ENCODE measurements at regions not wholly inside any gene's neighbourhood (a gene's known extent, or its start where the extent isn't known, plus 50 kb on each side); places are given as distances from the start of the nearest gene placed in this dataset.

DNA sequence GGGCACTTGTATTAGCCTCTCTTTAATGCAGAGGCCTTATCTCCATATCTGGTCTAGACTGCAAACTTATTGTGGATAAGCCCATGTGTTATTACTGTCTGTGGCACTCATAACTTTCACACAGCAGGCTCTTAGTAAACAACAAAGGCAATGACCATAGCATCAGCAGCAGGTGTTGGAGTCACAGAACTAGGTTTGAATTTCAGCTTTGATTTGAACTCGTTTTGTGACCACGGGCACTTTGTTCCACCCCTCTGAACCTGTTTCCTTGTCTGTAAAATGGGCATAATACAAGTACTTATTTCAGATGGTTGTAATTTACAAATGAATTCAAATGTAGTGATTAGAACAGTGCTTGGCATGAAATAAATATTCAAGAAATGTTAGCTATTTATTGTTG lies 121.8 kb upstream of the C1GALT1C1 start:
- Mint-ChIP-seq H3K4me3 (no peak overlapping the region), H3K9me3 (no peaks in the 10 kb centered on the region), H3K27ac (no peak overlapping the region), H3K4me1 (peaks cover 0 to 4% of the 10 kb centered on the region in 2 donors), H3K27me3 (ENCODE audit: low read depth in 2 of 2) (peaks cover under 1 to 4% of the 10 kb centered on the region in 2 donors), H3K36me3 (no peaks in the 10 kb centered on the region)
- no peak overlapping the region for H3K4me3 ChIP-seq (ENCODE audit: low read length)
- DNase-seq (no peak), ATAC-seq (no peak)
- H3K27me3 ChIP-seq (ENCODE audit: control insufficient read depth, insufficient read depth, low read length), result no peaks in the 10 kb centered on the region
- TF ChIP-seq, protein P1, sequence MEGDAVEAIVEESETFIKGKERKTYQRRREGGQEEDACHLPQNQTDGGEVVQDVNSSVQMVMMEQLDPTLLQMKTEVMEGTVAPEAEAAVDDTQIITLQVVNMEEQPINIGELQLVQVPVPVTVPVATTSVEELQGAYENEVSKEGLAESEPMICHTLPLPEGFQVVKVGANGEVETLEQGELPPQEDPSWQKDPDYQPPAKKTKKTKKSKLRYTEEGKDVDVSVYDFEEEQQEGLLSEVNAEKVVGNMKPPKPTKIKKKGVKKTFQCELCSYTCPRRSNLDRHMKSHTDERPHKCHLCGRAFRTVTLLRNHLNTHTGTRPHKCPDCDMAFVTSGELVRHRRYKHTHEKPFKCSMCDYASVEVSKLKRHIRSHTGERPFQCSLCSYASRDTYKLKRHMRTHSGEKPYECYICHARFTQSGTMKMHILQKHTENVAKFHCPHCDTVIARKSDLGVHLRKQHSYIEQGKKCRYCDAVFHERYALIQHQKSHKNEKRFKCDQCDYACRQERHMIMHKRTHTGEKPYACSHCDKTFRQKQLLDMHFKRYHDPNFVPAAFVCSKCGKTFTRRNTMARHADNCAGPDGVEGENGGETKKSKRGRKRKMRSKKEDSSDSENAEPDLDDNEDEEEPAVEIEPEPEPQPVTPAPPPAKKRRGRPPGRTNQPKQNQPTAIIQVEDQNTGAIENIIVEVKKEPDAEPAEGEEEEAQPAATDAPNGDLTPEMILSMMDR (IDR thresholded peaks at IDR 0.05), result no peak
- no peaks in the 10 kb centered on the region for H3K4me1 ChIP-seq (ENCODE audit: control insufficient read depth, insufficient read depth, low read length)
- H3K27ac ChIP-seq (ENCODE audit: low read length), result no peak overlapping the region
- no peaks in the 10 kb centered on the region for H3K36me3 ChIP-seq (ENCODE audit: control insufficient read depth, insufficient read depth, low read length)
- WGBS (ENCODE audit: insufficient coverage), result 85% methylated on average over 2 of the region's 2 CpGs
- no peaks in the 10 kb centered on the region for H3K9me3 ChIP-seq (ENCODE audit: control insufficient read depth, insufficient read depth, low read length)
- intact Hi-C loops (cut with micrococcal nuclease), result no loop called here

DNA sequence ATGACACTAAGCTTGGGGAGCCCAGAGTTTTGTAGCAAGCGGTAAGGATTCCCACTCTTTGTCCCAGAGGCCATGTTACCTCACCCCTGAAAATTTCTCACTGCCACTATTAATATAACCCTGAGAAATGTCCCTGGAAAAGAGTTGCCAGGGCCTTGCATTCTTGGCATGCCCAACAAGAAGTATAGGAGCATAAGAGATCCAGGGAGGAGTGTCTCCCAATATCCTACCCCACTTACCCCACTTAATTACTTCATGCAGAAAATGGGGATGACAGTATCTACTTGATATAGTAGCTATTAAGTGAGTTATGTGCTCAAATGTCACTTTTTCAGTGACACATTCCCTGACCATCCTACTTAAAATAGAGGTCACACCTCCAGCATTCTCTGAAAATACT lies 120.5 kb upstream of the C1GALT1C1 start:
- Histone ChIP-seq H3K9me3 (ENCODE audit: control insufficient read depth, insufficient read depth, low read length) (no peaks in the 10 kb centered on the region), H3K27me3 (ENCODE audit: control insufficient read depth, insufficient read depth, low read length) (no peaks in the 10 kb centered on the region), H3K36me3 (ENCODE audit: control insufficient read depth, insufficient read depth, low read length) (no peaks in the 10 kb centered on the region), H3K27ac (ENCODE audit: low read length) (no peak overlapping the region), H3K4me3 (ENCODE audit: low read length) (no peak overlapping the region), H3K4me1 (ENCODE audit: control insufficient read depth, insufficient read depth, low read length) (no peaks in the 10 kb centered on the region)
- ATAC-seq (no peak), DNase-seq (no peak)
- WGBS (ENCODE audit: insufficient coverage), result 100% methylated on average over 1 of the region's 1 CpG
- no peaks in the 10 kb centered on the region for H3K9me3 Mint-ChIP-seq
- intact Hi-C loops (cut with micrococcal nuclease), result no loop called here
- no peaks in the 10 kb centered on the region for H3K36me3 Mint-ChIP-seq
- H3K4me3 Mint-ChIP-seq, result no peak overlapping the region
- TF ChIP-seq, protein P1 (IDR thresholded peaks at IDR 0.05), result no peak
- peaks cover 4 to 8% of the 10 kb centered on the region in 2 donors for H3K27me3 Mint-ChIP-seq (ENCODE audit: low read depth in 2 of 2)
- no peak overlapping the region for H3K27ac Mint-ChIP-seq
- H3K4me1 Mint-ChIP-seq, result peaks cover 0 to 4% of the 10 kb centered on the region in 2 donors

DNA sequence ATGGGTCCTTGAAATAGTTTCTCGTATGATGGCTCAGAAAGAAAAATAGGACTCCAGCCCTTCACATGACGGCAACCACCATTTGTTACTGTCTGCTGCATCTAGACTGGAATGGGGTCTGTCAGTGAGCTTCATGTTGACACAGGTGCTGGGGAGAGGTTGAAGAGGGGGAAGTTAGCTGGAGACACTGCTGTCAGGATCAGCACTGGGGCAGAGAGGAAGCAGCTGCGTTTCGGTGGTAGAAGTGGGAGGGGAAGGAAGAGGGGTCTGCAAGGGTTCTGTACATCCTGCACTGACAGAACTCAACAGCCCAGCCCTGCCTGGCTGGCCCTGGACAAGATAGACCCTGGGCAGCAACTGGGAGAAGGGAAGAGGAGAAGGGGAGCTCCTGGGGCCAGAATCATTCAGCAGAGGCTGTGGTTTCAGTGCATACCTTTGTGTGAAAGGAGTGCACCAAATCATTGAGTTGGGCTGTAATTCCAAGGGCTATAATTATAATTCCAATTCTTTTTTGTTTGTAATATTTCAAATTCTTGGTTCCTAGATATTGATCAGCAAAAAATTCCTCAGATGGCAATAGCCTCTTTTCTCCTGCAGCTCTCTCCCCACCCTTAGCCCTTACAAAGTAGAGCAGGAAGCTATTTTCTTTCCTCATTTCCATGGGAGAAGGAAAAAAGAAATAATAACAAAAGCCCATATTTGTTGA lies 119.4 kb upstream of the C1GALT1C1 start:
- Histone ChIP-seq H3K4me1 (ENCODE audit: control insufficient read depth, insufficient read depth, low read length) (no peaks in the 10 kb centered on the region), H3K27me3 (ENCODE audit: control insufficient read depth, insufficient read depth, low read length) (no peaks in the 10 kb centered on the region), H3K36me3 (ENCODE audit: control insufficient read depth, insufficient read depth, low read length) (no peaks in the 10 kb centered on the region), H3K27ac (ENCODE audit: low read length) (peak overlapping the region; percentile 38), H3K9me3 (ENCODE audit: control insufficient read depth, insufficient read depth, low read length) (no peaks in the 10 kb centered on the region), H3K4me3 (ENCODE audit: low read length) (no peak overlapping the region)
- Mint-ChIP-seq H3K27me3 (ENCODE audit: low read depth in 2 of 2) (peaks cover 7 to 8% of the 10 kb centered on the region in 2 donors), H3K4me1 (peaks cover 0 to 4% of the 10 kb centered on the region in 2 donors), H3K4me3 (no peak overlapping the region), H3K27ac (no peak overlapping the region), H3K36me3 (no peaks in the 10 kb centered on the region), H3K9me3 (no peaks in the 10 kb centered on the region)
- 25% methylated on average over 4 of the region's 4 CpGs for WGBS (ENCODE audit: insufficient coverage)
- intact Hi-C loops (cut with micrococcal nuclease), result no loop called here
- ATAC-seq (peak in 1 of 3 donors; percentile 15), DNase-seq (peak in 1 of 2 donors; percentile 2)
- TF ChIP-seq, protein P1 (IDR thresholded peaks at IDR 0.05), result no peak

DNA sequence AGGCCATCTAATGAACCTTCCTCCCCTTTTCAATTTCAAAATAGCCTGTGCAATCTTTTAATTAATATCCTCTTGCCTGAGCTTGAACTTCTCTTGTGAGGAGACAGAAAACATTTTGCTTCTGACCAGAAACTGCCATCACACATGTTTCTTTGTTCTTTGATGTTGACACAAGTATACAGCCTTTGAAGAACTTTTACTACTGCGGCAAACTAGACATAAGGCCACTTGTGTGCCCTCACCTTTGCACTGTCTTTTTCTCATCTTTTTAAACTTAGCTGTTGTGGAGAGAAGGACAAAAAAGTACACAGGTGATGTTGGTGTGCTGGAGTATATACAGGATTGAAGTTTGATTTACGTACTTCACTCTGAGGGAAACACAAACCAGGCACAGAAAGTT lies 116.3 kb upstream of the C1GALT1C1 start:
- intact Hi-C loops (cut with micrococcal nuclease), result no loop called here
- Histone ChIP-seq H3K36me3 (ENCODE audit: control insufficient read depth, insufficient read depth, low read length) (no peaks in the 10 kb centered on the region), H3K4me1 (ENCODE audit: control insufficient read depth, insufficient read depth, low read length) (no peaks in the 10 kb centered on the region), H3K4me3 (ENCODE audit: low read length) (no peak overlapping the region), H3K9me3 (ENCODE audit: control insufficient read depth, insufficient read depth, low read length) (no peaks in the 10 kb centered on the region), H3K27ac (ENCODE audit: low read length) (no peak overlapping the region), H3K27me3 (ENCODE audit: control insufficient read depth, insufficient read depth, low read length) (no peaks in the 10 kb centered on the region)
- no peak for ATAC-seq
- DNase-seq, result no peak
- TF ChIP-seq, protein P1 (IDR thresholded peaks at IDR 0.05), result no peak
- Mint-ChIP-seq H3K9me3 (no peaks in the 10 kb centered on the region), H3K27ac (no peak overlapping the region), H3K27me3 (ENCODE audit: low read depth in 2 of 2) (peaks cover 7 to 8% of the 10 kb centered on the region in 2 donors), H3K36me3 (no peaks in the 10 kb centered on the region), H3K4me3 (no peak overlapping the region), H3K4me1 (peaks cover 0 to 4% of the 10 kb centered on the region in 2 donors)
- 94% methylated on average over 1 of the region's 2 CpGs for WGBS (ENCODE audit: insufficient coverage)
